Liver (tissue), 8 donors: ENCODE measurements at regions not wholly inside any gene's neighbourhood (a gene's known extent, or its start where the extent isn't known, plus 50 kb on each side); places are given as distances from the start of the nearest gene placed in this dataset.

ENCODE experiments used
- DNase-seq: peaks from one replicate; pipeline ENCODE4 v3.0.0-alpha.2; 2017; ENCODE audit warnings: low spot score
- H3K27ac ChIP-seq, 2 donors: one replicate each; pipeline ENCODE4 v1.7.0; 2013; ENCODE audit warnings: inconsistent platforms in 2 of 2, low read length in 2 of 2, control low read depth in 1 of 2, low read depth in 1 of 2, mild to moderate bottlenecking in 1 of 2
- H3K27me3 ChIP-seq, 4 donors: one replicate each; pipeline versions ENCODE4 v1.6.1 to v1.7.0; 2013; ENCODE audit warnings: low read length in 3 of 4, inconsistent platforms in 1 of 4, mild to moderate bottlenecking in 1 of 4, moderate library complexity in 1 of 4; ENCODE audit not compliant: control insufficient read depth in 4 of 4, insufficient read depth in 4 of 4
- H3K36me3 ChIP-seq, 4 donors: one replicate each; pipeline versions ENCODE4 v1.6.1 to v1.7.0; 2013; ENCODE audit warnings: low read length in 3 of 4, mild to moderate bottlenecking in 3 of 4, low read depth in 1 of 4, moderate library complexity in 1 of 4; ENCODE audit not compliant: control insufficient read depth in 4 of 4, insufficient read depth in 3 of 4
- H3K4me1 ChIP-seq, 4 donors: one replicate each; pipeline versions ENCODE4 v1.6.1 to v1.7.0; 2013; ENCODE audit warnings: low read length in 3 of 4, mild to moderate bottlenecking in 3 of 4, moderate library complexity in 1 of 4; ENCODE audit not compliant: control insufficient read depth in 4 of 4, insufficient read depth in 4 of 4
- H3K4me3 ChIP-seq, 3 donors: one replicate each; pipeline versions ENCODE4 v1.6.1 to v1.7.0; 2013; ENCODE audit warnings: low read length in 3 of 3, control low read depth in 1 of 3, low read depth in 1 of 3, mild to moderate bottlenecking in 1 of 3
- H3K9ac ChIP-seq, 2 donors: one replicate each; pipeline ENCODE4 v1.7.0; 2013; ENCODE audit warnings: low read length in 2 of 2, mild to moderate bottlenecking in 2 of 2, moderate library complexity in 2 of 2, control low read depth in 1 of 2, low read depth in 1 of 2
- H3K9me3 ChIP-seq, 4 donors: one replicate each; pipeline versions ENCODE4 v1.6.1 to v1.7.0; 2013; ENCODE audit warnings: low read length in 3 of 4; ENCODE audit not compliant: control insufficient read depth in 4 of 4
- ATF3 ChIP-seq: IDR thresholded peaks from 2 replicates; pipeline ENCODE4 v1.6.1; 2016; ENCODE audit warnings: antibody characterized with exemption
- EGR1 ChIP-seq, 2 donors: IDR thresholded peaks; 2 replicates each; pipeline ENCODE4 v1.6.1; 2016 to 2018; ENCODE audit warnings: antibody characterized with exemption in 2 of 2, low read depth in 2 of 2
- FOXA1 ChIP-seq: IDR thresholded peaks from 2 replicates; pipeline ENCODE4 v1.6.1; 2016; ENCODE audit warnings: antibody characterized with exemption
- HNF4A ChIP-seq, 2 donors: conservative IDR thresholded peaks; 2 replicates each; pipeline ENCODE4 v1.6.1; 2016; ENCODE audit warnings: antibody characterized with exemption in 2 of 2, mild to moderate bottlenecking in 2 of 2
- HNF4G ChIP-seq: IDR thresholded peaks from 2 replicates; pipeline ENCODE4 v1.6.1; 2016; ENCODE audit warnings: antibody characterized with exemption
- JUND ChIP-seq, 2 donors: IDR thresholded peaks; 2 replicates each; pipeline ENCODE4 v1.6.1; 2016; ENCODE audit warnings: antibody characterized with exemption in 2 of 2
- NR2F2 ChIP-seq: IDR thresholded peaks from 2 replicates; pipeline ENCODE4 v1.6.1; 2016; ENCODE audit warnings: antibody characterized with exemption
- RAD21 ChIP-seq, 2 donors: IDR thresholded peaks; 2 replicates each; pipeline ENCODE4 v1.6.1; 2016; ENCODE audit warnings: antibody characterized with exemption in 2 of 2, mild to moderate bottlenecking in 2 of 2
- RXRA ChIP-seq, 2 donors: IDR thresholded peaks; 2 replicates each; pipeline ENCODE4 v1.6.1; 2017 to 2018; ENCODE audit warnings: antibody characterized with exemption in 2 of 2, mild to moderate bottlenecking in 1 of 2
- SP1 ChIP-seq: IDR thresholded peaks from 2 replicates; pipeline ENCODE4 v1.6.1; 2018; ENCODE audit warnings: antibody characterized with exemption, mild to moderate bottlenecking
- TAF1 ChIP-seq: conservative IDR thresholded peaks from 2 replicates; pipeline ENCODE4 v1.6.1; 2016; ENCODE audit warnings: antibody characterized with exemption, mild to moderate bottlenecking
- YY1 ChIP-seq: IDR thresholded peaks from 2 replicates; pipeline ENCODE4 v1.6.1; 2016; ENCODE audit warnings: antibody characterized with exemption, mild to moderate bottlenecking
- ZBTB33 ChIP-seq: IDR thresholded peaks from 2 replicates; pipeline ENCODE4 v1.6.1; 2016; ENCODE audit warnings: antibody characterized with exemption
- WGBS: extraction: QIAGEN DNeasy Blood & Tissue Kit; methylation state at CpG from one replicate; pipeline ENCODE4 v1.1.7; 2013; 5-methylcytosine and 5-hydroxymethylcytosine counted together
- TF ChIP-seq, protein P1 (sequence below): IDR thresholded peaks from 2 replicates; pipeline ENCODE4 v1.6.1; 2016; ENCODE audit warnings: antibody characterized with exemption
- TF ChIP-seq, protein P2 (sequence below): fragments of 150-350 bp; IDR thresholded peaks from 2 replicates; pipeline ENCODE4 v1.5.1; 2017; ENCODE audit warnings: improper control_type of control experiment, low read depth, low read length; ENCODE audit not compliant: missing input control
- donor health status: healthy.
- donor health status: healthy.
- donor health status: healthy.
- donor health status: healthy.
- donor health status: healthy.

DNA sequence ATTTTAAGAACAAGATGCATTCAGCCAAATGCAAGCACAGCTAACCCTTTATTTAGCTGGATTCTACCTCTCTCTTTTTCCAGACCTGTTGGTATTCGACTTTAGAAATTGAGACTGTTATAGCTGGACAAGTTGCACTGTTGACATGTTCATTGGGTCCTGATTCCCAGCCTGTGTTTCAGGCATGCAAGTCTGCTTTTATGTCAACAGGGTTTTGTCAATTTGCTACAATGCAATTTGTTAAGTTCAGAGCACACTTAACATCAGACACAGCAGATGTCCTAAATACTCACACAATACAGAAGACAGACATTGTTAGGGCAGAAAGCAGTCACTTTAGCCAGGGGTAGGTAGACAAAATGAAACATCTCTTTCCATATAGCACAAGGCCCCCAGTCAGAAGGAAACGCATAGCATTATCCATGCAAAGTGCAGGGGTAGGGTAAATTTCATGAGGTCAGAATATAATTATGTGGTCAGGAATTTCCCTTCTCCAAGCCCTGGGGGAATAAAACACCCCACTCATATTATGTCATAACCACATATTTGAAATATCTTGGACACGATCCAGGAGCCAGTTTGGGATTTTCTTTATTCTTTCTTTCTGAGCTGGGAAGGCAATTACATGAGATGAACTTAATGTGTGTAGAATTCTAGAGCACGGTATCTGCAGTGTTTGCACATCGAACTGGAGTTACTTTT, 504.1 kb downstream of the NTRK3 start:
- no peak for DNase-seq
- no peak overlapping the region for H3K27ac ChIP-seq
- WGBS: 54% methylated on average over 5 of the region's 5 CpGs

DNA sequence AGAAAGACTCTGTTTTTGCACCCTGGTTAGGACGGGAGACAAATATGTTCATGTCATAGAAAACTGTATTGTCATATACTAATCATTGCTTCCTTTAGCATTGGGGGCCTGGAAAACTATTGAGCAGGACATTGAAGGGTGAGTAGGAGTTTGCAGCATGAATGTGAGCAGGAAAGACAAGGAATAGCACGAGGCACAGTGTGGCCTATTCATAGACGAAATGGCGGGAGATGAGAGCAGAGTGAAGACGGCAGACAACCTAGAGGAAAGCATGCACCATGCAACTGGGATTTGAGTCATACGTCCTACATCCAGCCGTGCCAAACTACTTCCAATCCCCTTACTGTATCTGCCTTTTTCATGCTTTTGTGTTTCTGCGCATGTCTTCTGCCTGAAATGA, 508.1 kb downstream of the NTRK3 start:
- no peaks in the 10 kb centered on the region for H3K4me1 ChIP-seq
- no peaks in the 10 kb centered on the region for H3K27me3 ChIP-seq
- H3K9ac ChIP-seq: no peak overlapping the region
- no peaks in the 10 kb centered on the region for H3K9me3 ChIP-seq
- no peak overlapping the region for H3K27ac ChIP-seq
- WGBS: 85% methylated on average over 8 of the region's 8 CpGs
- H3K4me3 ChIP-seq: no peak overlapping the region
- no peak for TF ChIP-seq YY1
- TF ChIP-seq, protein P1, sequence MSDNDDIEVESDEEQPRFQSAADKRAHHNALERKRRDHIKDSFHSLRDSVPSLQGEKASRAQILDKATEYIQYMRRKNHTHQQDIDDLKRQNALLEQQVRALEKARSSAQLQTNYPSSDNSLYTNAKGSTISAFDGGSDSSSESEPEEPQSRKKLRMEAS: no peak
- TF ChIP-seq HNF4A (conservative IDR thresholded peaks at IDR 0.05): no peak
- no peak for TF ChIP-seq RAD21 (IDR thresholded peaks at IDR 0.05)
- TF ChIP-seq ATF3: no peak
- TF ChIP-seq, protein P2, sequence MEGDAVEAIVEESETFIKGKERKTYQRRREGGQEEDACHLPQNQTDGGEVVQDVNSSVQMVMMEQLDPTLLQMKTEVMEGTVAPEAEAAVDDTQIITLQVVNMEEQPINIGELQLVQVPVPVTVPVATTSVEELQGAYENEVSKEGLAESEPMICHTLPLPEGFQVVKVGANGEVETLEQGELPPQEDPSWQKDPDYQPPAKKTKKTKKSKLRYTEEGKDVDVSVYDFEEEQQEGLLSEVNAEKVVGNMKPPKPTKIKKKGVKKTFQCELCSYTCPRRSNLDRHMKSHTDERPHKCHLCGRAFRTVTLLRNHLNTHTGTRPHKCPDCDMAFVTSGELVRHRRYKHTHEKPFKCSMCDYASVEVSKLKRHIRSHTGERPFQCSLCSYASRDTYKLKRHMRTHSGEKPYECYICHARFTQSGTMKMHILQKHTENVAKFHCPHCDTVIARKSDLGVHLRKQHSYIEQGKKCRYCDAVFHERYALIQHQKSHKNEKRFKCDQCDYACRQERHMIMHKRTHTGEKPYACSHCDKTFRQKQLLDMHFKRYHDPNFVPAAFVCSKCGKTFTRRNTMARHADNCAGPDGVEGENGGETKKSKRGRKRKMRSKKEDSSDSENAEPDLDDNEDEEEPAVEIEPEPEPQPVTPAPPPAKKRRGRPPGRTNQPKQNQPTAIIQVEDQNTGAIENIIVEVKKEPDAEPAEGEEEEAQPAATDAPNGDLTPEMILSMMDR: no peak
- TF ChIP-seq FOXA1: no peak
- no peak for TF ChIP-seq HNF4G
- TF ChIP-seq EGR1 (IDR thresholded peaks at IDR 0.05; ENCODE audit: low read depth in 2 of 2): no peak
- no peak for TF ChIP-seq TAF1
- TF ChIP-seq RXRA (IDR thresholded peaks at IDR 0.05): no peak
- no peaks in the 10 kb centered on the region for H3K36me3 ChIP-seq
- no peak for DNase-seq

More for the DNA sequence above, 504.1 kb downstream of the NTRK3 start:
- no peak overlapping the region for H3K4me3 ChIP-seq
- no peaks in the 10 kb centered on the region for H3K9me3 ChIP-seq
- no peak overlapping the region for H3K9ac ChIP-seq
- H3K36me3 ChIP-seq: no peaks in the 10 kb centered on the region
- H3K4me1 ChIP-seq: no peaks in the 10 kb centered on the region
- no peak for TF ChIP-seq SP1
- no peak for TF ChIP-seq NR2F2
- TF ChIP-seq, protein P1: no peak
- no peak for TF ChIP-seq JUND (IDR thresholded peaks at IDR 0.05)
- no peak for TF ChIP-seq ZBTB33
- no peak for TF ChIP-seq ATF3
- H3K27me3 ChIP-seq: no peaks in the 10 kb centered on the region
